HEK293 (cell line): ENCODE measurements at regions not wholly inside any gene's neighbourhood (a gene's known extent, or its start where the extent isn't known, plus 50 kb on each side); places are given as distances from the start of the nearest gene placed in this dataset.

ENCODE experiments used
- KLF10 ChIP-seq: fragments of 450-650 bp; IDR thresholded peaks from 2 replicates; pipeline ENCODE4 v1.5.1; 2018; ENCODE audit warnings: missing biosample characterization, mild to moderate bottlenecking, missing genetic modification characterization
- KLF9 ChIP-seq: fragments of 450-650 bp; formaldehyde crosslinking; IDR thresholded peaks from 2 replicates; pipeline ENCODE4 v1.5.1; 2016; ENCODE audit warnings: missing biosample characterization, missing genetic modification characterization, low read depth
- MEIS1 ChIP-seq: sonication (generic); formaldehyde crosslinking; IDR thresholded peaks from 2 replicates; pipeline ENCODE4 v1.8.1; 2022; ENCODE audit warnings: missing genetic modification reagents, mild to moderate bottlenecking, borderline replicate concordance
- YY1 ChIP-seq: fragments of 450-650 bp; formaldehyde crosslinking; IDR thresholded peaks from 2 replicates; pipeline ENCODE4 v1.5.1; 2018; ENCODE audit warnings: missing biosample characterization, missing genetic modification characterization
- ZNF133 ChIP-seq: fragments of 450-650 bp; formaldehyde crosslinking; IDR thresholded peaks from 2 replicates; pipeline ENCODE4 v1.5.1; 2016; ENCODE audit warnings: missing biosample characterization, missing genetic modification characterization
- ZNF747 ChIP-seq: fragments of 450-650 bp; formaldehyde crosslinking; IDR thresholded peaks from 2 replicates; pipeline ENCODE4 v1.5.1; 2016; ENCODE audit warnings: missing biosample characterization, missing genetic modification characterization
- ZNF792 ChIP-seq: fragments of 450-650 bp; formaldehyde crosslinking; IDR thresholded peaks from 2 replicates; pipeline ENCODE4 v1.5.1; 2016; ENCODE audit warnings: missing biosample characterization, missing genetic modification characterization
- TF ChIP-seq, protein P1 (sequence below): sonication (generic); formaldehyde crosslinking; IDR thresholded peaks from 2 replicates; pipeline ENCODE4 v1.8.1; 2022; ENCODE audit warnings: mild to moderate bottlenecking, moderate library complexity, missing genetic modification reagents
- TF ChIP-seq, protein P2 (sequence below): fragments of 450-650 bp; formaldehyde crosslinking; IDR thresholded peaks from 2 replicates; pipeline ENCODE4 v1.5.1; 2016; ENCODE audit warnings: missing biosample characterization, missing genetic modification characterization
- TF ChIP-seq, protein P3 (sequence below): fragments of 450-650 bp; formaldehyde crosslinking; IDR thresholded peaks from 2 replicates; pipeline ENCODE4 v1.5.1; 2016; ENCODE audit warnings: missing biosample characterization, missing genetic modification characterization

DNA sequence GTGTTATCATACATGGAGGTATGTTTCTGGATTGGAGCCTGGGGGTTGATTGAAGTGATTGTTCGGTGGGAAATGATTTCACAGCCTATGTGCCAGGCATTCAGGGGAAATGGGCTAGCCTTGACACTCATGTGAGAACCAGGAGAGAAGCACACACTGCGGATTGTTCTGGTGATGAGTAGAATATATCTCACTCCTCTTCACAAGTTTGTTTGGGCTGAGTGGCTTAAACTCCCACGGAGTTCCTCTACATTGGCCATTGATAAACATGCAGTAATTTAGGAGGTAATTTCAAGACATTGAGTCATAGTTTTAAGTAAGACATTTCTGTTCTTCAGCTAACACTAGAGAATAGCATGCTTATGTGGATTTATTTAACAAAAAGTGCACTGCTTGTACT is 498.9 kb upstream of the NETO1 start:
- TF ChIP-seq ZNF133 (tag by site-specific recombination): no peak
- TF ChIP-seq, protein P1, sequence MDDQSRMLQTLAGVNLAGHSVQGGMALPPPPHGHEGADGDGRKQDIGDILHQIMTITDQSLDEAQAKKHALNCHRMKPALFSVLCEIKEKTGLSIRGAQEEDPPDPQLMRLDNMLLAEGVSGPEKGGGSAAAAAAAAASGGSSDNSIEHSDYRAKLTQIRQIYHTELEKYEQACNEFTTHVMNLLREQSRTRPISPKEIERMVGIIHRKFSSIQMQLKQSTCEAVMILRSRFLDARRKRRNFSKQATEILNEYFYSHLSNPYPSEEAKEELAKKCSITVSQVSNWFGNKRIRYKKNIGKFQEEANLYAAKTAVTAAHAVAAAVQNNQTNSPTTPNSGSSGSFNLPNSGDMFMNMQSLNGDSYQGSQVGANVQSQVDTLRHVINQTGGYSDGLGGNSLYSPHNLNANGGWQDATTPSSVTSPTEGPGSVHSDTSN: no peak
- TF ChIP-seq KLF9 (tag by site-specific recombination): no peak
- TF ChIP-seq, protein P2, sequence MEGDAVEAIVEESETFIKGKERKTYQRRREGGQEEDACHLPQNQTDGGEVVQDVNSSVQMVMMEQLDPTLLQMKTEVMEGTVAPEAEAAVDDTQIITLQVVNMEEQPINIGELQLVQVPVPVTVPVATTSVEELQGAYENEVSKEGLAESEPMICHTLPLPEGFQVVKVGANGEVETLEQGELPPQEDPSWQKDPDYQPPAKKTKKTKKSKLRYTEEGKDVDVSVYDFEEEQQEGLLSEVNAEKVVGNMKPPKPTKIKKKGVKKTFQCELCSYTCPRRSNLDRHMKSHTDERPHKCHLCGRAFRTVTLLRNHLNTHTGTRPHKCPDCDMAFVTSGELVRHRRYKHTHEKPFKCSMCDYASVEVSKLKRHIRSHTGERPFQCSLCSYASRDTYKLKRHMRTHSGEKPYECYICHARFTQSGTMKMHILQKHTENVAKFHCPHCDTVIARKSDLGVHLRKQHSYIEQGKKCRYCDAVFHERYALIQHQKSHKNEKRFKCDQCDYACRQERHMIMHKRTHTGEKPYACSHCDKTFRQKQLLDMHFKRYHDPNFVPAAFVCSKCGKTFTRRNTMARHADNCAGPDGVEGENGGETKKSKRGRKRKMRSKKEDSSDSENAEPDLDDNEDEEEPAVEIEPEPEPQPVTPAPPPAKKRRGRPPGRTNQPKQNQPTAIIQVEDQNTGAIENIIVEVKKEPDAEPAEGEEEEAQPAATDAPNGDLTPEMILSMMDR (tag by site-specific recombination): no peak
- TF ChIP-seq YY1: no peak
- TF ChIP-seq, protein P3, sequence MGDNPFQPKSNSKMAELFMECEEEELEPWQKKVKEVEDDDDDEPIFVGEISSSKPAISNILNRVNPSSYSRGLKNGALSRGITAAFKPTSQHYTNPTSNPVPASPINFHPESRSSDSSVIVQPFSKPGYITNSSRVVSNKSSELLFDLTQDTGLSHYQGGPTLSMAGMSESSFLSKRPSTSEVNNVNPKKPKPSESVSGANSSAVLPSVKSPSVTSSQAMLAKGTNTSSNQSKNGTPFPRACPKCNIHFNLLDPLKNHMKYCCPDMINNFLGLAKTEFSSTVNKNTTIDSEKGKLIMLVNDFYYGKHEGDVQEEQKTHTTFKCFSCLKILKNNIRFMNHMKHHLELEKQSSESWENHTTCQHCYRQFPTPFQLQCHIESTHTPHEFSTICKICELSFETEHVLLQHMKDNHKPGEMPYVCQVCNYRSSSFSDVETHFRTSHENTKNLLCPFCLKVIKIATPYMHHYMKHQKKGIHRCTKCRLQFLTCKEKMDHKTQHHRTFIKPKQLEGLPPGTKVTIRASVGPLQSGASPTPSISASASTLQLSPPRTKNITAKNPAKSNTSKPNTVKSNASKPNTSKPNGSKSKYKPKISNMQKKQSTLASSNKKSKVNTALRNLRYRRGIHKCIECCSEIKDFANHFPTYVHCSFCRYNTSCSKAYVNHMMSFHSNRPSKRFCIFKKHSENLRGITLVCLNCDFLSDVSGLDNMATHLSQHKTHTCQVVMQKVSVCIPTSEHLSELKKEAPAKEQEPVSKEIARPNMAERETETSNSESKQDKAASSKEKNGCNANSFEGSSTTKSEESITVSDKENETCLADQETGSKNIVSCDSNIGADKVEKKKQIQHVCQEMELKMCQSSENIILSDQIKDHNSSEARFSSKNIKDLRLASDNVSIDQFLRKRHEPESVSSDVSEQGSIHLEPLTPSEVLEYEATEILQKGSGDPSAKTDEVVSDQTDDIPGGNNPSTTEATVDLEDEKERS (tag by site-specific recombination): no peak
- TF ChIP-seq MEIS1 (CRISPR knock-in tag): no peak
- TF ChIP-seq ZNF792 (tag by site-specific recombination): no peak
- no peak for TF ChIP-seq KLF10
- TF ChIP-seq ZNF747 (tag by site-specific recombination): no peak
